CD4-positive, alpha-beta T cell treated with Interleukin-6 at 100 ng/mL for 8 hours (primary cell): ENCODE measurements at regions not wholly inside any gene's neighbourhood (a gene's known extent, or its start where the extent isn't known, plus 50 kb on each side); places are given as distances from the start of the nearest gene placed in this dataset.

ENCODE experiments used
- DNase-seq: peaks from one replicate; pipeline ENCODE4 v3.0.0-alpha.2; 2020; ENCODE audit warnings: mixed read lengths, low spot score

- DNase-seq, result no peak
These were observed 238.2 kb downstream of the EFNB2 start for GRCh38 chr13:106297283-106297682.

GRCh38 chr13:106296723-106297122 lies 238.7 kb downstream of the EFNB2 start:
- no peak for DNase-seq

- DNase-seq, result no peak
These were observed 239.5 kb downstream of the EFNB2 start for GRCh38 chr13:106295971-106296370.

GRCh38 chr13:106291006-106291405 lies 244.5 kb downstream of the EFNB2 start:
- no peak for DNase-seq

- DNase-seq, result no peak
These were observed 248.1 kb downstream of the EFNB2 start for GRCh38 chr13:106287351-106287750.

- no peak for DNase-seq
These were observed 248.7 kb downstream of the EFNB2 start for GRCh38 chr13:106286811-106287210.

- no peak for DNase-seq
These were observed 251.1 kb downstream of the EFNB2 start for GRCh38 chr13:106284358-106284757.

- no peak for DNase-seq
These were observed 254.0 kb downstream of the EFNB2 start for GRCh38 chr13:106281426-106281825.

GRCh38 chr13:106277484-106278154 lies 257.8 kb downstream of the EFNB2 start:
- DNase-seq, result no peak

GRCh38 chr13:106276876-106277275 lies 258.6 kb downstream of the EFNB2 start:
- no peak for DNase-seq

- no peak for DNase-seq
These were observed 259.9 kb downstream of the EFNB2 start for GRCh38 chr13:106275446-106276032.

GRCh38 chr13:106274551-106275203 lies 260.8 kb downstream of the EFNB2 start:
- DNase-seq, result no peak

GRCh38 chr13:106263801-106264200 lies 271.7 kb downstream of the EFNB2 start:
- DNase-seq, result no peak

GRCh38 chr13:106262886-106263285 lies 272.6 kb downstream of the EFNB2 start:
- DNase-seq, result no peak

GRCh38 chr13:106261450-106261849 lies 274.0 kb downstream of the EFNB2 start:
- no peak for DNase-seq

- DNase-seq, result no peak
These were observed 275.1 kb downstream of the EFNB2 start for GRCh38 chr13:106260352-106260751.

GRCh38 chr13:106259928-106260327 lies 275.5 kb downstream of the EFNB2 start:
- no peak for DNase-seq

- no peak for DNase-seq
These were observed 288.7 kb downstream of the EFNB2 start for GRCh38 chr13:106246666-106247188.

- no peak for DNase-seq
These were observed 289.2 kb downstream of the EFNB2 start for GRCh38 chr13:106246242-106246641.

- DNase-seq, result no peak
These were observed 292.4 kb downstream of the EFNB2 start for GRCh38 chr13:106243011-106243565.

- no peak for DNase-seq
These were observed 293.2 kb downstream of the EFNB2 start for GRCh38 chr13:106241974-106242953.

GRCh38 chr13:106238690-106239089 lies 296.8 kb downstream of the EFNB2 start:
- no peak for DNase-seq
